Posterior vena cava (tissue), 2 donors: ENCODE measurements at regions not wholly inside any gene's neighbourhood (a gene's known extent, or its start where the extent isn't known, plus 50 kb on each side); places are given as distances from the start of the nearest gene placed in this dataset.
"Not testable (repeated sequence)": the region's sequence is repeated elsewhere in the genome, so short reads cannot be mapped to it uniquely, and the experiment has no call there.

ENCODE experiments used
- DNase-seq: peaks from one replicate; pipeline ENCODE4 v3.0.0-alpha.2; 2020; ENCODE audit warnings: low spot score
- intact Hi-C, 2 donors: fragments of 100-400 bp; cut with DNase I; formaldehyde crosslinking; loops; one replicate each; pipeline versions ENCODE4 v1.14.1 to v1.14.2; 2022 to 2023
- donor health status: DM: yes; HTN: yes; CAD: no.
- donor health status: DM: yes; HTN: yes; CAD: no.

DNA sequence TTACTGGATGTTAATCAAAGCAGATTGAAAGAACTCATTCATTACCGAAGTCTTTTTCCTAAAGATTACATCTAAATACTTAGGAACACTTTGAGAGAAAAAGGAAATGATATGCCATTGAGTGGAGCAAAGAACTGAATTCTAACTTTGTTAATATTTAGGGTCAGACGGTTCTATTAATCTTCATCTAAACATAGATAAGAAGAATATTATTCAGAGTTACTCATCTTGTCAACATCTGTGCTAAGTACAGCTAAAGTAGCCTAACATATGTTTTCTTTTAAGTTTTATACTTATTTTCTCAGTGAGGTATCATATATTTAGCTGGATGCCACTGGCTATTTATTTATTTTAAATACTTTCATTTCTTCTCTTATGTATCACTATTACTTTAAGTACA, 1763.7 kb downstream of the EFNA5 start:
- no peak for DNase-seq
- intact Hi-C loops, result no loop called here

DNA sequence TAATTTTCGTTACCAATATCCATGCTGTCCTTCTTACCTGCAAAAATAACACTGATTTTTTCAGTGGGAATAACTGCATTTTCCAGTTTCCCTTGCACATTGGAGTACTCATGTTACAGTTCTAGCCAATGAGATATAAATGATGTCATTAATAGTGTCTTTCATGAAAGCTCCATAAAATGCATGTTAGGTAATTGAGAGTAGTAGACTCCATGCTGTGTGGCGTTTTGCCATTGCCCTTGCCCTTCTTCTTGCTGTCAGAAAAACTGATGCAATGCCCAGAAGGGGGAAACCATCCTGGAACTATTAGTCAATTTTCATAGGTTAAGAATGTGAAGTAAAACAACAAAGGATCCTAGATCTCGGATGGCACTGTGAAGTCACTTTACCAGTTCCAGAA, 1765.3 kb downstream of the EFNA5 start:
- no peak for DNase-seq
- intact Hi-C loops, result no loop called here

DNA sequence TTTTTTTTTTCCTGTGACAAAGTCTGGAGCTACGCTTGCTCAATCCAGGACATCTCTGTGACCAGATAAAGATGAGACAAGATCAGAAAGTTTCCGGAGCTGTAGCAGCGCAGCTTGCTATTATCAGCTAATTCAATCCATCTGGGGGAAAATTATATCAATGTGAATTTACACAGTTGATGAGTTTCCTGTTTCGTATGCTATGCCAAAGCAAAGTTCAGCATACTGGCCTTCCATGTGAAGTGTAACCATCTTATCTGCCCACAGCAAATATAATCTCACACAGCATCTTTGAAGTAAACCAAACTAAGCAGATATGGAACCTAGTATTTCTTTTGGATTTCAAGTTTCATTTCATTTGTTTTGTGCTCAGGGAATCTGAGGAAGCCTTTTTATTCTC, 1767.7 kb downstream of the EFNA5 start:
- intact Hi-C loops, result no loop called here
- DNase-seq, result no peak

DNA sequence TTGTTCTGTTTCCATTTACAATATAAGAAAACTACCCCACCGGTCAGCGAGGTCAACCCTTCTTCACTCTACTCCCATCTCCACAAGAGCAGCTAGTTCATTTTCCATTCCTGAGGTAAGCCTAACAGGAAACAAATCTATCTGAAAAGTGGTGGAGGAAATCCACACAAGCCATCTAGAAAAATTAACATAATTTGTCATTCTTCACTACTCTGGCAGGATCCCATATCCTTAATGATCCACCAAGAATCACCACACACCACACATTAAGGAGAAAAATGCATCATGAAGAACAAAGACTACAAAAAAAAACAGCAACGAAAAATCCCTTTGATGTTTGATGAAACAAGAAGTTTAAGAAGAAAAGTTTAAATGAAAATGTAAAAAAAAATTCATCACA, 1771.0 kb downstream of the EFNA5 start:
- DNase-seq, result no peak
- intact Hi-C loops, result no loop called here

DNA sequence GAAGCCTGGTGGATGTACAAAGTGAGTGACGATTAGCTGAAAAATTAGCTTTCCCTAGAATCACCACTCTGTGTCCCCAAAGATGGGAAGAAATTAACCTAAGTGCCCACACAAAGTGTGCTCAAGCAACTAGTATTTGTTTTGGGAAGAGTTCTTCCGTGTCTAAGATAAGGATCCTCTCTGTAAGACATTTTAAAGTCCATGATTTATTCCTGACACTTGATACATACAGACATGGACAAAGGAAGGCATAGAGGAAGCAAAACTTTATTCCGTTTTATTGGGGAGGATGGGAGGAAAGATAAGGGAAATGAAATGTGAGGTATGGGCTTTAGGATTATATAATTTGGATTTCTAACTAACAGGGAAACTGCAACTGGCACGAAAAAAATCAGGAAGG, 1772.6 kb downstream of the EFNA5 start:
- intact Hi-C loops, result no loop called here
- no peak for DNase-seq

DNA sequence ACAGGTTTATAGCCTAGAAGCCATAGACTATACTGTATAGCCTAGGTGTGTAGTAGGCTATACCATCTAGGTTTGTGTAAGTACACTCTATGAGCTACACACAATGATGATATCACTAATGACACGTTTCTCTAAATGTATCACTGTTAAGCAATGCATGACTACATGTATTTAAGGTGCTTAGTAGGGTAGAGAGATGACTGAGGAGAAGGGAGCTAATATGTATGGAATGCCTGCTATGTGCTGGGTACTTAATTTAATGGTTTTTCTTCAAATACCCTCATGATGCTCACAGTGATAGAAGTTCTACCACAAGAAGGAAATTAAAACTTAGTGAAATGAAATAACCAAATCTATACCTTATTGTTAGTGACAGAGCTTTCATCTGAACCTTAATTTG, 1785.5 kb downstream of the EFNA5 start:
- intact Hi-C loops, result no loop called here
- no peak for DNase-seq

DNA sequence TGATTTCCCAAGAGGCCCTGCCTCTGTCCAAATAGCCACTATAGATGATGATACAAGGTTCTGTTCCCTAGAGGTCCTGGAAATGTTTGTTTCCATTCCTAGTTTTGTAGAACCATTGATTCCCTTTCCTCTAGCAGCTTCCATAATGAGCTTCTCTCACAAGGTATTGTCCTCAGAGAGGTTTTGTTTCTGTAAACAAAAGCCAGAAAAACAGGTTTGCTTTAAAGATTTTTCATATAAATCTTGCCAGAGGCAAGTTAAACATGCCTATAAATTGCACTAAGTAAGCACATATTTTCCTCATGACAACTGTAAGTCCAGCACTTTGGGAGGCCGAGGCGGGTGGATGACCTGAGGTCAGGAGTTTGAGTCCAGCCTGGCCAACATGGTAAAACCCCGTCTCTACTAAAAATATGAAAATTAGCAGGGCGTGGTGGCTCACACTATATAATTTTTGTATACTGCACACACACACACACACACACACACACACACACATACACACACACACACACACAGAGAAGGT, 1787.7 kb downstream of the EFNA5 start:
- DNase-seq, result no peak
- intact Hi-C loops, result no loop called here

DNA sequence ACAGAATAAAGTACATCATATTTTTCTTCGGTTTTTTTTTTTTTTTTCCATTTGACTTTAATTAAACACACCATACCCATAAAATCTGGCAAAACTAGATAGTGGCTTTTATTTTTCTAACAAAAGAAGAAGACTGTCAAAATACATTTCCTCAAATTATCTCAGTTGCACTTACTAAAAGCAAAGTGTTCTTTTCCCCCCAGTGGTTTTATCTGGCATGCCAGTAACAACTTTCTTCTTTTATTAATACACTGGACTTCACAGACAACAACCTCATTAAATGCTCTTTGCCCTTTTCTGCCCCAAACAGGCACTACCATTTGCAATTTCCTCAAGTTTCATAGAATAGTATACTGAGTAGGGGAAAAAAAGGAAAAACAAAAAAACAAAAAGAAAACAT, 1792.3 kb downstream of the EFNA5 start:
- no peak for DNase-seq
- intact Hi-C loops, result no loop called here

DNA sequence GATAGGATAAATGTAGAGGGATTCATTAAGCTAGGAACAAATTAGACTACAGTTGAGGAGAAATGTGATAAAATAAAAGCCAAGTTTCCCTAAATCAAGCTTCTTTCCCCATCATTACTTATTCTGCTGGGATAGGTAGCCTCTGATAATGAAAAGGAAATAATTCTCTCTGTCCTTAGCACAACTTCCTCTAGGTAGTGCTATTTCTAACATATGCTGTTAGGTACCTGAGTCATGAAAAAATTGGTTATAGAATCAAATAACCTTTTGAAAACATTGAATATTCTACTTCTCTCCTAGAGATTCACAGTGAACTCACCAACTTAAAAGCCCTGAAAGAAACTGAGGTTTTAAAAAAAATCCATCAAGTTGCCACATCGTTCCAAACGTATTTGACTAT, 1793.1 kb downstream of the EFNA5 start:
- no peak for DNase-seq
- intact Hi-C loops, result no loop called here

DNA sequence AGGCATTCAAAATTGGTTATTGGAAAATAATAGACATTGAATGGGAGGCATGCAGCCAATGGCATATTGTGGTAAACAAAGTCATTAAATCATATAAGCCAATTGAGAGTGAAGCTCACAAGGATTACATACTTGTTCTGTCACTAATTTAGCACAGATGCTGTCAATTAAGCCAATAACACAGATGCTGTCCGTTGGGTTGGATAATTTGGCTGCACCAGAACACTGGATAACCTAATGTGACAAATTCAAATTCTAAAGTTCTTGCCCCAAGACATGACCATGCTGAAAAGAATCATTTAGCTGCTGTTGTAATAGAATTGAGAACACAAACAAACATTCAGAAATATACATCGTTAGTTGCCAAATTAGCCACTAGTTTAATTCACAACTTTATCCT, 1796.4 kb downstream of the EFNA5 start:
- DNase-seq, result no peak
- intact Hi-C loops, result no loop called here

DNA sequence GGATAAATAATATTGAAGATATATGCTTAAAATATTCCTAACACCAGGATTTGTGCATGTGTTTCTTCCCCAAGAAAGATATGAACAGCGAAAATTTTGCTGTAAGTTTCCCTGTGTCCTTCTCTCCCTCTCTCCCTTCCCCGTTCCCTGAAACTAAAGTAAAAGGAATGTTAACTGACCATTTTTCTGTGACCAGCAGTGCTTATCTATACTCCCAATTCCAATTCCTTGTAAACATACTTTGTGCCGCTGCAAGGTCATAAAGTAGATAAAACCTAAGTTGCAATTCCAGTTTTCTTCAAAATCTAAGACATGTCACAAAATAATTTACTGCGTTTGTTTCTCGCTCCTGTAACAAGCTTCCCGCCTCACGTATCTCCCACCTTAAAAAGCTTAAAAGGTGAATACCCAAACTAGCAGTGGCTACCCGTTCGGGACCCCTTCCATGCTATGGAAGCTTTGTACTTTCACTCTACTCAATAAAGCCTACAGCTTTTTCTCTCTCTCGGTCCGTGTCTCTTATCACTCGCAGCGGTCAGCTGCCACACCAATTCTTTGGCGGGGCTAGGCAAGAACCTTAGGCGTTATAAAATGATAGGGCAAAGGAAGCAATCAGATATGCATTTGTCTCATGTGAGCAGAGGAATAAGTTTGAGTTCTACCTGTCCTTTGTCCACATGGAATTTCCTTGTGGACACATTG, 1798.0 kb downstream of the EFNA5 start:
- intact Hi-C loops, result no loop called here
- no peak for DNase-seq

DNA sequence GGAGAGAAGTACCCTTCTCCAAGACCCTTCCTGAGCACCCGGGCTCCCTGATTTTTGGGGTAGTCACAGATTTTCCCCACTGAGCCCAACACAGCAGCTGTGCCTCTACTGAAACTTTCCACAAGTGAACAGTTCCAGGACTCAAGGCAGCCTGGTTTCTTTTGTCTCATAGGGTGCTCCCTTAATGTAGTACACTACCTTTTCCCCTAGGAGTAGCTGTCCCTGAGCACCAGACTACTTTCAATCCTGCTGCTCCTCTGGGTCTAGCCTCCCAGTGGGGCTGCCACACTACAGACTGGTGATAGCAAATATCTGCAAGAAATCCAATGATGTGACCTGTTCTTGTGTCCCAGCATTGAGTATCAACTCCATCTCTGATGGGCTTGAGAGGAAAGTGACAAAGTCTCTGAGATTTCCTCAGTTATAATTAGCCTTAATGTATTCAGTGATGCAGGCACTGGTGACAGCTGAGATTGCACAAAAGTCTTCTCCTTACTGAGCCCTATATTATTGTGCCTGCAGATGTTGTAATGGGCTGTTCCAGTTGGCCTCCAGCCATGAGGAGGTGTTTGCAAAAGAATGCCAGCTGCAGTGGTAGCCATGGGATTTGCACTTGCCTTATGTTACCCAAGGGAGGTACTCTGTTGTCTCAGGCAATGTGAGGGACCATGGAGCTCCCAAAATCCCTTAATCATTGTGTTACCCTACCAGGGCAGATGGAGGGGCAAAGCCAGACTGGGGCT, 1802.5 kb downstream of the EFNA5 start:
- intact Hi-C loops, result no loop called here
- DNase-seq, result no peak

DNA sequence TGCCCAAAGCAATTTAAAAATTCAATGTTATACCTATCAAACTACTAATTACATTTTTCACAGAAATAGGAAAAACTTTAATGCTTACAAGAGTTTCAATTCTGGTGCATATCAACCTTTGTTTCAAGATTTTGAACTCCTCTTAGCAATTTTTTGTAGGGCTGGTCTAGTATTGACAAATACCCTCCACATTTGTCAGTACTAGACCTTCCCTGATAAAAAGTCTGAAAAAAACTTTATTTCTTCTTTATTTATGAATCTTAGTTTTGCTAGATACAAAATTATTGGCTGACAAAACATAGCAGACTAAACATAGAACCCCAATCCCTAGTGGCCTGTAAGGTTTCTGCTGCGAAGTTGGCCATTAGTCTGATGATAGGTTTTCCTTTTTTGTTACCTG, 1804.9 kb downstream of the EFNA5 start:
- no peak for DNase-seq
- intact Hi-C loops, result no loop called here

DNA sequence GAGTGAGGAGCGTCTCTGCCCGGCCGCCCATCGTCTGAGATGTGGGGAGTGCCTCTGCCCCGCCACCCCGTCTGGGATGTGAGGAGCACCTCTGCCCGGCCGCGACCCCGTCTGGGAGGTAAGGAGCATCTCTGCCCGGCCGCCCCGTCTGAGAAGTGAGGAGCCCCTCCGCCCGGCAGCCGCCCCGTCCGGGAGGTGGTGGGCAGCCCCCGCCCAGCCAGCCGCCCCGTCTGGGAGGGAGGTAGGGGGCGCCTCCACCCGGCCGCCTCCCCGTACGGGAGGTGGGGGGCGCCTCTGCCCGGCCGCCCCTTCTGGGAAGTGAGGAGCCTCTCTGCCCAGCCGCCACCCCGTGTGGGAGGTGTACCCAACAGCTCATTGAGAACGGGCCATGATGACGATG, 1811.4 kb downstream of the EFNA5 start:
- DNase-seq, intact Hi-C loops: not testable (repeated sequence)

DNA sequence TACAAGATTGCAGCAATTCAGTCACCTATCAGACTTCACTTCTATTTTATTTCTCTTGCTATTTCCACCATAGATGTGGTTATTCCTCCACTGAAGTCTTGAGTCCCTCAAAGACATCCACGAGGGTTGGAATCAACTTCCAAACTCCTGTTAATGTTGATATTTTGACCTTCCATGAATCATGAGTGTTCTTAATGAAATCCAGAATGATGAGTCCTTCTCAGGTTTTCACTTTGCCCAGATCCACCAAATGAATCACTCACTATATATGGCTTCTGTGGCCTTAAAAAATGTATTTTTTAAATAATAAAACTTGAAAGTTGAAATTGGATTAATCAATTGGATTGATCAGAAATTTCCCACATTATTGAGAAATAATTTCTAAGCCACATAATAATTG, 1821.0 kb downstream of the EFNA5 start:
- intact Hi-C loops, result no loop called here

DNA sequence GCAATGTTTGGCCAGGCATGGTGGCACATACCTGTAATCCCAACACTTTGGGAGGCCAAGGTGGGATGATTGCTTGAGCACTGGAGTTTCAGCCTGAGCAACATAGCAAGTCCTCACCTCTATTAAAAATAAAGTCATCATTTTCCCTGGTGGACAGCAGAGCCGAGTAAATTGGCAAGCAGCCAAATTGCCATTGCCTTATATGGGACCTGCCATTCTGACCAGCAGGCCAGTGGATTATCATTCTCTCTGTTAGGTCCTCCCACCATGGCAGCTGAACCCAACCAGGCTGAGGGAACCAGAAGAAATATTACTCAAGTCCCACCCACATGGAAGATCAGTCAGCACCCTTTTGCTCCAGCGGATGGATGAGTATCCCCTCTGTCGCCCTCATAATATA, 1829.9 kb downstream of the EFNA5 start:
- intact Hi-C loops, result no loop called here
- no peak for DNase-seq

More for the DNA sequence above, 1821.0 kb downstream of the EFNA5 start:
- no peak for DNase-seq

DNA sequence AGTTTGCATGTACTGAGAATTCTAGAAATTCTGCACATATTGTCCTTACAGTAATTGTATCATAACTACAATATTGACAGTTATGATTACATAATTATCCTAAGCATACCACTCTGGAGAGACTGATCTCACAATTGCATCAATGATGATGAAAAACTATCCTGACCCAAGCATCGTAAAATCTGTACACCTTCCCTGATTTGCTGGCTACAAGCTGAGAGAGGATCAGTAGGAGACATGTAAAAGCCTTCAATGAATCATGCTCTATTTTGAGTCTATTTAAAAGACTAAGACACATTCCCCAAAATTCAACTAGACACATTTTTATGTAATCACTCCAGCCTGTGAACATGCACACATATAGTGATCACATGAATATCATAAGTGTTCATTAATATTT, 1833.8 kb downstream of the EFNA5 start:
- intact Hi-C loops, result no loop called here
- DNase-seq, result no peak

DNA sequence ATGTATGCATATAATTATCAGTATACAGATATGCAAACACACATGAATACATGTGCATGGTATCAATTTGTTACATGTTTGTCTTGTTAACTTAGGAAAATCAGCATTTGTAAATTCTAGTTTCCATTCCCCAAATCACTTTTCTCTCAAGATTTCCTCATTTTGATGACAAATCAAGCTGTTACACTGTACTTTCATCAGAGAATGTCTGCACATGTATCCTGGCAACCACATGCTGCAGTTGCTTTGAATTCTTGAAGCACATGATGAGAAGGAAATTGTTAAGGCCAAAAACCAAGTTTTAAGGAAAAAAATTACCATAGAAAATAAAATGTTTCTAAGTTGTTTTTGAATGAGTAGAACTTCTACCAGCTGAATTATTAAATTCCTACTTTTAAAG, 1834.5 kb downstream of the EFNA5 start:
- DNase-seq, result no peak
- intact Hi-C loops, result no loop called here

DNA sequence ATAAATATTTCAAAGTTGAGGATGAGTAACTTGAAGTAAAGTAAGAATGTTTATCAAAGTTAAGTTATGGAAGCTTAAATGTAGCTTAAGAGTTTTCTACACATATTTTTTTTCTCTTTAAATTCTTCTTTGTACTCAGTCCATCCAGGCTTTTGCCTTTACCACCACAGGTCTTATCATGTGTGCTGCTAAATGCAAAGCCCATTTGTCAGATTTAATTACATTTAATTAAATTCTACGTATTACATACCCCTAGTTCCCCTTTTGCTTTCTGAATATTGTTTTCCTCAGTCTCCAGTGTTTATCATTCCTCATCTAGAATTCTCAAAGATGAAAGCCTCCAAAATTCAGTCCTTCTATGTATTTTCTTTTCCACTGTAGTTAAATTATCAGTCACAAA, 1841.9 kb downstream of the EFNA5 start:
- intact Hi-C loops, result no loop called here
- DNase-seq, result no peak

DNA sequence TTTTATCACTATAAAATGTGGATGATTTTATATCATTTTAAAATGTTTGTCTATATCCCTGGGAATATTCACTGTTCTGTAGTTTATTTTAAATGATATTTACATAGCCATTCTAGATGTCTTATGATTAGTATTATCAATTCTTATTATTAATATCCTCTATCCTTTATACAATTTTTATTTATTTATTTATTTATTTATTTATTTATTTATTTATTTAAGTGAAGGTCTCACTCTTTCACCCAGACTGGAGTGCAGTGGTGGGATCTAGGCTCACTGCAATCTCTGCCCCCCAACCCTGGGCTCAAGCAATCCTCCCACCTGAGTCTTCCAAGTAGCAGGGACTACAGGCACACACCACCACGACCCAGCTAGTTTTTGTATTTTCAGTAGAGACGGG, 1848.9 kb downstream of the EFNA5 start:
- intact Hi-C loops, result no loop called here
- DNase-seq, result no peak

DNA sequence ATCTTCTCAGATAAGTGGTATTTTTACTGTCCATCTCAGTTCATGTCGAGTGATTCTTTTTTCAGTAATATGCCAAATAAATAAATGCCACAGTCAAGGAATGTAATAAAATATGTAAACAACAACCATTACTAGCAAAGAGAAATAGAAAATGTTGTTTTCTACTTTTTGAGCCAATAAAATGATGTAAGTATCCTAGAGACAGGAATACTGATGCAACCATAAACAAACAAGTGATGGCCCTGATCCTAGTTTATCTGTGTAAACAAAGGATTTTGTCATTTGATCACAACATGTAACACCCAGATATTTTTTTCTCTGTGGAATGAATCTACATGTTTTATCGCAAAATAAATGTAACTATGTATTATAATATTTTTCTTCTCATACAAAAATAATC, 1852.8 kb downstream of the EFNA5 start:
- no peak for DNase-seq
- intact Hi-C loops, result no loop called here
